SK-N-SH (cell line): ENCODE measurements at regions not wholly inside any gene's neighbourhood (a gene's known extent, or its start where the extent isn't known, plus 50 kb on each side); places are given as distances from the start of the nearest gene placed in this dataset.

Source experiments
- CTCF ChIA-PET: fragments of 300-600, 350-600 bp; formaldehyde crosslinking; extraction: SDS; loops from one replicate; lab custom pipeline; 2021; lab: Yijun Ruan, JAX
- POLR2A ChIA-PET: fragments of 350-600 bp; sonication (Branson Sonifier 250); formaldehyde crosslinking; extraction: SDS; loops from one replicate; lab custom pipeline; 2020; ENCODE audit warnings: antibody characterized with exemption, inconsistent platforms; lab: Yijun Ruan, JAX
- DNase-seq: peaks from one replicate; pipeline ENCODE4 v3.0.0; 2012
- H2AFZ ChIP-seq: fragments of 200-600 bp; sonication (generic); 2 replicates; pipeline ENCODE4 v1.8.1; 2016; ENCODE audit warnings: antibody characterized with exemption, mild to moderate bottlenecking, low read depth
- H3F3A ChIP-seq: fragments of 200-600 bp; sonication (generic); replicated peaks from 2 replicates; pipeline ENCODE3; 2016; ENCODE audit warnings: antibody characterized with exemption, mild to moderate bottlenecking; ENCODE audit not compliant: insufficient read depth
- H3K27ac ChIP-seq, 2 experiments: fragments of 200-500 bp in 1 of 2; fragments of 200-600 bp in 1 of 2; sonication (Bioruptor generic) in 1 of 2; sonication (generic), shearing (Covaris generic) in 1 of 2; 2 replicates each; pipeline versions ENCODE4 v1.5.1 to v1.6.1; 2014 to 2016; ENCODE audit warnings: low read depth in 2 of 2, inconsistent platforms in 1 of 2, low read length in 1 of 2, mild to moderate bottlenecking in 1 of 2, mixed read lengths in 1 of 2
- H3K27me3 ChIP-seq: fragments of 200-600 bp; sonication (generic), shearing (Covaris generic); 2 replicates; pipeline ENCODE4 v1.6.1; 2016; ENCODE audit warnings: mixed run types; ENCODE audit not compliant: insufficient read depth
- H3K36me3 ChIP-seq, 2 experiments: fragments of 200-500 bp in 1 of 2; fragments of 200-600 bp in 1 of 2; sonication (Bioruptor generic) in 1 of 2; sonication (generic) in 1 of 2; replicated peaks in 1 of 2; 2 replicates each; pipeline versions ENCODE3 to v1.5.1; 2014 to 2016; ENCODE audit warnings: low read length in 1 of 2, mild to moderate bottlenecking in 1 of 2; ENCODE audit not compliant: insufficient read depth in 2 of 2, control insufficient read depth in 1 of 2
- H3K4me1 ChIP-seq, 2 experiments: fragments of 200-500 bp in 1 of 2; fragments of 200-600 bp in 1 of 2; sonication (Bioruptor generic) in 1 of 2; sonication (generic), shearing (Covaris generic) in 1 of 2; 2 replicates each; pipeline versions ENCODE4 v1.5.1 to v1.6.1; 2014 to 2016; ENCODE audit warnings: low read depth in 1 of 2, low read length in 1 of 2, mixed run types in 1 of 2; ENCODE audit not compliant: insufficient read depth in 2 of 2, control insufficient read depth in 1 of 2
- H3K4me2 ChIP-seq: fragments of 200-600 bp; sonication (generic), shearing (Covaris generic); 2 replicates; pipeline ENCODE4 v1.6.1; 2017; ENCODE audit warnings: mixed run types
- H3K4me3 ChIP-seq, 2 experiments: fragments of 200-500 bp in 1 of 2; fragments of 200-600 bp in 1 of 2; sonication (Bioruptor generic) in 1 of 2; sonication (generic), shearing (Covaris generic) in 1 of 2; 2 replicates each; pipeline versions ENCODE4 v1.5.1 to v1.8.1; 2014 to 2016; ENCODE audit warnings: low read depth in 2 of 2, inconsistent platforms in 1 of 2, low read length in 1 of 2, mild to moderate bottlenecking in 1 of 2, mixed read lengths in 1 of 2, moderate library complexity in 1 of 2
- H3K79me2 ChIP-seq: fragments of 200-600 bp; sonication (generic); 2 replicates; pipeline ENCODE4 v1.8.1; 2017; ENCODE audit warnings: mild to moderate bottlenecking; ENCODE audit not compliant: insufficient read depth
- H3K9ac ChIP-seq: fragments of 200-600 bp; sonication (generic); 2 replicates; pipeline ENCODE4 v1.6.1; 2017; ENCODE audit warnings: mixed run types
- H3K9me2 ChIP-seq: fragments of 200-600 bp; sonication (generic); 2 replicates; pipeline ENCODE4 v1.6.1; 2017; ENCODE audit warnings: mixed run types
- H3K9me3 ChIP-seq: fragments of 200-600 bp; sonication (generic); 2 replicates; pipeline ENCODE4 v1.6.1; 2017; ENCODE audit warnings: mixed run types, mild to moderate bottlenecking, moderate library complexity
- H4K20me1 ChIP-seq: fragments of 200-600 bp; sonication (generic); 2 replicates; pipeline ENCODE4 v1.6.1; 2017; ENCODE audit warnings: mild to moderate bottlenecking, mixed run types; ENCODE audit not compliant: insufficient read depth
- ELF1 ChIP-seq: IDR thresholded peaks from 2 replicates; pipeline ENCODE4 v1.4.0; 2012
- EZH2phosphoT487 ChIP-seq: fragments of 200-600 bp; sonication (generic); IDR thresholded peaks from 2 replicates; pipeline ENCODE4 v1.6.1; 2017; ENCODE audit warnings: low read depth, mixed run types, mild to moderate bottlenecking, antibody characterized with exemption, moderate library complexity, borderline replicate concordance
- MEF2A ChIP-seq: IDR thresholded peaks from 2 replicates; pipeline ENCODE4 v1.4.0; 2012; ENCODE audit warnings: low read depth, borderline replicate concordance
- SMC3 ChIP-seq: IDR thresholded peaks from 2 replicates; pipeline ENCODE4 v1.6.1; 2012; ENCODE audit warnings: low read depth, low read length, improper control_type of control experiment
- TAF1 ChIP-seq: IDR thresholded peaks from 2 replicates; pipeline ENCODE4 v1.6.1; 2012; ENCODE audit warnings: low read depth, mild to moderate bottlenecking, low read length, moderate library complexity, borderline replicate concordance
- WGBS: methylation state at CpG from one replicate; pipeline ENCODE4 v1.1.6; 2017; ENCODE audit warnings: low lambda C conversion rate; 5-methylcytosine and 5-hydroxymethylcytosine counted together
- TF ChIP-seq, protein P1 (sequence below): IDR thresholded peaks from 2 replicates; pipeline ENCODE4 v1.4.0; 2012; ENCODE audit warnings: low read depth, borderline replicate concordance
- TF ChIP-seq, protein P2 (sequence below): fragments of 150-350 bp; IDR thresholded peaks from 2 replicates; pipeline ENCODE4 v1.6.1; 2017; ENCODE audit warnings: antibody characterized with exemption, low read length, low read depth, borderline replicate concordance
- TF ChIP-seq, protein P3 (sequence below): fragments of 200-600 bp; sonication (generic); IDR thresholded peaks from 2 replicates; pipeline ENCODE4 v1.6.1; 2017; ENCODE audit warnings: antibody characterized with exemption, mild to moderate bottlenecking, moderate library complexity
- TF ChIP-seq, protein P4 (sequence below): fragments of 150-350 bp; IDR thresholded peaks from 2 replicates; pipeline ENCODE4 v1.6.1; 2016; ENCODE audit warnings: mild to moderate bottlenecking, low read depth, low read length
- TF ChIP-seq, protein P5 (sequence below): IDR thresholded peaks from 2 replicates; pipeline ENCODE4 v1.4.0; 2012; ENCODE audit warnings: low read depth, borderline replicate concordance

DNA sequence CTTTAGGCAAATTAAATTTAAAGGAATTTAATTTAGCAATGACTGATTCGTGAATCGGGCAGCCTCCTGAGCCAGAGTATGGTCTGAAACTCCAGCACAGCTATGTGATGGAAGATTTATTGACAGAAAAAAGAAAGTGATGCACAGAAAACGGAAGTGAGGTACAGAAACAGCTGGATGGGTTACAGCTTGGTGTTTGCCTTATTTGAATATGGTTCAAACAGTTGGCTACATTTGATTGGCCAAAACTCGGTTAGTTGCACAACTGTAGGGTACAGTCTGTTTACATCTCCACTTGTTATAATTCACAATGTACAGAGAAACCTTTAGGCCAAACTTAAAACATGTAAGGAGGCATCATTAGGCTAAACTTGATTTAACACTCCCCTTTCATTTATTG, 1716.1 kb upstream of the C9orf72 start (continued):
- TF ChIP-seq, protein P1, sequence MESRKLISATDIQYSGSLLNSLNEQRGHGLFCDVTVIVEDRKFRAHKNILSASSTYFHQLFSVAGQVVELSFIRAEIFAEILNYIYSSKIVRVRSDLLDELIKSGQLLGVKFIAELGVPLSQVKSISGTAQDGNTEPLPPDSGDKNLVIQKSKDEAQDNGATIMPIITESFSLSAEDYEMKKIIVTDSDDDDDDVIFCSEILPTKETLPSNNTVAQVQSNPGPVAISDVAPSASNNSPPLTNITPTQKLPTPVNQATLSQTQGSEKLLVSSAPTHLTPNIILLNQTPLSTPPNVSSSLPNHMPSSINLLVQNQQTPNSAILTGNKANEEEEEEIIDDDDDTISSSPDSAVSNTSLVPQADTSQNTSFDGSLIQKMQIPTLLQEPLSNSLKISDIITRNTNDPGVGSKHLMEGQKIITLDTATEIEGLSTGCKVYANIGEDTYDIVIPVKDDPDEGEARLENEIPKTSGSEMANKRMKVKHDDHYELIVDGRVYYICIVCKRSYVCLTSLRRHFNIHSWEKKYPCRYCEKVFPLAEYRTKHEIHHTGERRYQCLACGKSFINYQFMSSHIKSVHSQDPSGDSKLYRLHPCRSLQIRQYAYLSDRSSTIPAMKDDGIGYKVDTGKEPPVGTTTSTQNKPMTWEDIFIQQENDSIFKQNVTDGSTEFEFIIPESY = no peak

DNA sequence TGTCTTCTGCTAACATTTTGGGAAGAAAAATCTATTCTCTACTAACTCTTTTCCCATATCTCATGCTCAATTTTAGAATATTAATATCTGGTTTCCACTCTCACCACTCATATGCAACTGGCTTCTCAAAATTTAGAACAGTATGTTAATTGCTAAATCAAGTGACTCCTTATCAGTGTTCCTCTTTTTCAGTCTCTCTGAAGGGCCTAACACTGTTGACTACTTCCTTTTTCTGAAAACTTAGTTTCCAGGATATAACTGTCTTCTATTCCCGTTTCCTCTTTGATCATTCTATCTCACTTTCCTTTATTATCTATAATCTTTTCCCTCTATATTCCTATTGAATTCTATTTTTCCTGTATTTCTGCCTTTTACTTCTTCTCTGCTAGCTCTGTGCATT, 1717.2 kb upstream of the C9orf72 start:
- DNase-seq = no peak
- H3K27ac ChIP-seq = no peak overlapping the region
- H2AFZ ChIP-seq = no peak overlapping the region
- ChIA-PET CTCF (no interaction called here), POLR2A (no interaction called here)
- H3K79me2 ChIP-seq = no peaks in the 10 kb centered on the region
- no peak overlapping the region for H3K4me2 ChIP-seq
- H4K20me1 ChIP-seq = no peaks in the 10 kb centered on the region
- H3K27me3 ChIP-seq = no peaks in the 10 kb centered on the region
- no peak overlapping the region for H3K4me3 ChIP-seq
- peaks cover 22% of the 10 kb centered on the region for H3K9me3 ChIP-seq
- H3K4me1 ChIP-seq = no peaks in the 10 kb centered on the region
- peaks cover 0 to 7% of the 10 kb centered on the region in 2 experiments for H3K36me3 ChIP-seq
- H3K9ac ChIP-seq = no peak overlapping the region
- H3F3A ChIP-seq = no peaks in the 10 kb centered on the region
- no peaks in the 10 kb centered on the region for H3K9me2 ChIP-seq
- TF ChIP-seq MEF2A (no peak), ELF1 (no peak), SMC3 (no peak), EZH2phosphoT487 (no peak), TAF1 (no peak)
- TF ChIP-seq, protein P2, sequence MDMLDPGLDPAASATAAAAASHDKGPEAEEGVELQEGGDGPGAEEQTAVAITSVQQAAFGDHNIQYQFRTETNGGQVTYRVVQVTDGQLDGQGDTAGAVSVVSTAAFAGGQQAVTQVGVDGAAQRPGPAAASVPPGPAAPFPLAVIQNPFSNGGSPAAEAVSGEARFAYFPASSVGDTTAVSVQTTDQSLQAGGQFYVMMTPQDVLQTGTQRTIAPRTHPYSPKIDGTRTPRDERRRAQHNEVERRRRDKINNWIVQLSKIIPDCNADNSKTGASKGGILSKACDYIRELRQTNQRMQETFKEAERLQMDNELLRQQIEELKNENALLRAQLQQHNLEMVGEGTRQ = no peak
- TF ChIP-seq, protein P3, sequence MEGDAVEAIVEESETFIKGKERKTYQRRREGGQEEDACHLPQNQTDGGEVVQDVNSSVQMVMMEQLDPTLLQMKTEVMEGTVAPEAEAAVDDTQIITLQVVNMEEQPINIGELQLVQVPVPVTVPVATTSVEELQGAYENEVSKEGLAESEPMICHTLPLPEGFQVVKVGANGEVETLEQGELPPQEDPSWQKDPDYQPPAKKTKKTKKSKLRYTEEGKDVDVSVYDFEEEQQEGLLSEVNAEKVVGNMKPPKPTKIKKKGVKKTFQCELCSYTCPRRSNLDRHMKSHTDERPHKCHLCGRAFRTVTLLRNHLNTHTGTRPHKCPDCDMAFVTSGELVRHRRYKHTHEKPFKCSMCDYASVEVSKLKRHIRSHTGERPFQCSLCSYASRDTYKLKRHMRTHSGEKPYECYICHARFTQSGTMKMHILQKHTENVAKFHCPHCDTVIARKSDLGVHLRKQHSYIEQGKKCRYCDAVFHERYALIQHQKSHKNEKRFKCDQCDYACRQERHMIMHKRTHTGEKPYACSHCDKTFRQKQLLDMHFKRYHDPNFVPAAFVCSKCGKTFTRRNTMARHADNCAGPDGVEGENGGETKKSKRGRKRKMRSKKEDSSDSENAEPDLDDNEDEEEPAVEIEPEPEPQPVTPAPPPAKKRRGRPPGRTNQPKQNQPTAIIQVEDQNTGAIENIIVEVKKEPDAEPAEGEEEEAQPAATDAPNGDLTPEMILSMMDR = no peak
- TF ChIP-seq, protein P4, sequence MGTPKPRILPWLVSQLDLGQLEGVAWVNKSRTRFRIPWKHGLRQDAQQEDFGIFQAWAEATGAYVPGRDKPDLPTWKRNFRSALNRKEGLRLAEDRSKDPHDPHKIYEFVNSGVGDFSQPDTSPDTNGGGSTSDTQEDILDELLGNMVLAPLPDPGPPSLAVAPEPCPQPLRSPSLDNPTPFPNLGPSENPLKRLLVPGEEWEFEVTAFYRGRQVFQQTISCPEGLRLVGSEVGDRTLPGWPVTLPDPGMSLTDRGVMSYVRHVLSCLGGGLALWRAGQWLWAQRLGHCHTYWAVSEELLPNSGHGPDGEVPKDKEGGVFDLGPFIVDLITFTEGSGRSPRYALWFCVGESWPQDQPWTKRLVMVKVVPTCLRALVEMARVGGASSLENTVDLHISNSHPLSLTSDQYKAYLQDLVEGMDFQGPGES = no peak
- TF ChIP-seq, protein P5, sequence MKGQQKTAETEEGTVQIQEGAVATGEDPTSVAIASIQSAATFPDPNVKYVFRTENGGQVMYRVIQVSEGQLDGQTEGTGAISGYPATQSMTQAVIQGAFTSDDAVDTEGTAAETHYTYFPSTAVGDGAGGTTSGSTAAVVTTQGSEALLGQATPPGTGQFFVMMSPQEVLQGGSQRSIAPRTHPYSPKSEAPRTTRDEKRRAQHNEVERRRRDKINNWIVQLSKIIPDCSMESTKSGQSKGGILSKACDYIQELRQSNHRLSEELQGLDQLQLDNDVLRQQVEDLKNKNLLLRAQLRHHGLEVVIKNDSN = no peak
- TF ChIP-seq, all 33 proteins: peak for 0
- WGBS = 81% methylated on average over 1 of the region's 1 CpG
